HG03442 (cell line): ENCODE measurements at regions not wholly inside any gene's neighbourhood (a gene's known extent, or its start where the extent isn't known, plus 50 kb on each side); places are given as distances from the start of the nearest gene placed in this dataset.
"Not testable (repeated sequence)": the region's sequence is repeated elsewhere in the genome, so short reads cannot be mapped to it uniquely, and the experiment has no call there.

Experiments used
- ATAC-seq: cut with Tn5 transposase; IDR thresholded peaks from one replicate; pipeline ENCODE4 v1.9.1; 2021; ENCODE audit warnings: mild to moderate bottlenecking, moderate library complexity; ENCODE audit not compliant: unreplicated experiment

- ATAC-seq: no peak
Observed at GRCh38 chr5:18197734-18198133, 563.5 kb downstream of the TAF11L14 start.

- ATAC-seq: no peak
Observed at GRCh38 chr5:18202164-18202563, 567.9 kb downstream of the TAF11L14 start.

DNA sequence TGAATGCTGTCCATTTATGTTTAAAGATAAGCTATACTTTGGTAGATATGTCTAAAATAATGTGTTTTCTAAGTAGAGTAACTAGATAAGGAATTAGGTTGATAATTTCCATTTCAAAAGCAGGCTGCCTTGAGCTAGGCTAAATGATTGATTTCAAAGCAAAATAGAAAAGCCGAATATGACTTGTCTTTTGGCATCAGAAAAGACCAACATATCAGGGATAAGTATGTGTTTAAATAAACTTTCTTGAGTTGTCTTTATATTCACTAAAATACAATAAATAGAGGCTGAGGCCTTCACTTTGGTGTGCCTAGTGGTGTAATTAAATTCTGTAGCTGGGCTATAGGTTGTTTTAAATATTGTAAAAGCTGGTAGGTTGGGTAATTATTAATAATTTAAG is 569.0 kb downstream of the TAF11L14 start:
- no peak for ATAC-seq

DNA sequence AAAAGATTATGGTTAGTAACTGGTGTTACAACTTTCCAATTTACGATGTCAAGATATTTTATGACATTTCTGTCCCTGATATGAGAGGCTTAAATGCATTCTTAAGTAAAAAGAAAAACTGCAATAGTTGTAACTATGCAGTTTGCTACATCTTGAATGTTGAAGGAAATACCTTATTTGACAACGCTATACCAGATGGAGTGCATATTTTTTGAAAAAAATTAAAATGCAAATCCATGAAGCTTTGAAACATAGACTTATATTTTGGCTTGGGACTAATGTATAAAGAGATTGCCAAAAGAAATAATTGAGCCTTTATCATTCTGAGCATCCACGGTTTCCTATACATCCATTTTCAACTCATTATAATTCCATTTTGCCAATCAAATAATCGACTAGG is 579.4 kb downstream of the TAF11L14 start:
- ATAC-seq: no peak

DNA sequence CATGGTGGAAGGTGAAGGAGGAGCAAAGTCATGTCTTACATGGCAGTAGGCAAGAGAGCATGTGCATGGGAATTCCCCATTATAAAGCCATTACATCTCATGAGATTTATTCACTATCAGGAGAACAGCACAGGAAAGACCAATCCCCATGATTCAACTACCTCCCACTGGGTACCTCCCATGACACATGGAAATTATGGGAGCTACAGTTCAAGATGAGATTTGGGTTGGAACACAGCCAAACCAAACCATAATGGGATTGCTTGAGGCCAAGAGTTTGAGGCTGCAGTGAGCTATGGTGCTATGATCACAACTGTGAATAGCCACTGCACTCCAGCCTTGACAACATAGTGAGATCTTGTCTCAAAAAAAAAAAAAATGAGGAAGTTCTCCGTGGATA is 581.8 kb downstream of the TAF11L14 start:
- no peak for ATAC-seq

DNA sequence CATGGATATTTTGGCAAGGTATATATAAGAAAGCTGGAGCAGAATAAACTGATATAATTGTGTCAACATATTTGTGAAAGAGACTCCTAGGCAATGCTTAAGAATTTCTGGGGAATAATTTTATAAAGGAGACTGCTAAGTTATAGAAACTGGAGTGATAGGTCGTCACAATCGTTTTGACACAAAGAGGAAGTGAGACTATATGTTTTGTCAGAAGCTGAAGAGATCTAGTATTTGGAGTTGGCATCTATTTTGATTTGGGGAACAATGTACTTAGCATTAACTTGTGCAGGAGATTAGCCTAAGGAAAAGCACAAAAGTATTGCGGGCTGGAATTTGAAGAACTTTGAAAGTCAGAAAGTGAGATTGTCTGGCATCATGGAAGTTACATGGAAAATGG is 582.5 kb downstream of the TAF11L14 start:
- no peak for ATAC-seq

DNA sequence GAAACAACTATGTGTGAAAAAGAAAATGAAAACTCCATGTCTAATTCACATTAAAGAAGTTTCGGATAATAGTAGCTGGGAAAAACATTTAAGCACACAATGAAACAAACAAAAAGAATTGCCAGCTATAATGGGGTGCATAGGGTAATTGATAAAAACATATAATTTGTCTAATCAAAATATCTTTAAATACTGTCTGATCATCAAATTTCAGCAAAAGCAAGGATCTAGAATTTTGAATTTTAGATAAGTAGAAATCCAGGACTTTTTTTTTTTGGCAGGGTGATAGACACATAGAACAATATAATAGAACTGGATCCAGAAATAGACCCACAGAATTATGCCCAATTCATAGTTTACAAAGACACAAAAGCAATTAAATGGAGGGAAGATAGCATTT is 585.0 kb downstream of the TAF11L14 start:
- ATAC-seq: no peak

GRCh38 chr5:18220631-18221030 is 586.4 kb downstream of the TAF11L14 start:
- no peak for ATAC-seq

- ATAC-seq: no peak
Observed at GRCh38 chr5:18236386-18236785, 602.1 kb downstream of the TAF11L14 start.

DNA sequence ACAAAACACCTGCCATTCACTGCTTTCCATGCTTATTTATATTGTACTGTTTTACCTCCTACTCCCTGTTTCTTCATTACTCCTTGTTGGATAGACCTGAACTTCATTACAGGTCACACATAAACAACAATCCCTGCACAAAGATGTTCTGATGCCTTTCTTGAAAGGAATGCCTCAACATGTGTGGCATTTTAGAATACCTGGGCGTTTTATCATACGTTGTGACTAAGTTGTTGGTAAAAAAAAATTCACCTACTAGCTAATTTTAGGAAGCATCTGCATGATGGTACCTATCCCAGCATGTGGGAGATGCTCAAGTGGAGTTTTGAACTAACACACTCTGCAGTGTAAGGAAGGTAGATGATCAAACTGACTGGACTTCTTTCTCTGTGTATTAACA is 604.1 kb downstream of the TAF11L14 start:
- no peak for ATAC-seq

DNA sequence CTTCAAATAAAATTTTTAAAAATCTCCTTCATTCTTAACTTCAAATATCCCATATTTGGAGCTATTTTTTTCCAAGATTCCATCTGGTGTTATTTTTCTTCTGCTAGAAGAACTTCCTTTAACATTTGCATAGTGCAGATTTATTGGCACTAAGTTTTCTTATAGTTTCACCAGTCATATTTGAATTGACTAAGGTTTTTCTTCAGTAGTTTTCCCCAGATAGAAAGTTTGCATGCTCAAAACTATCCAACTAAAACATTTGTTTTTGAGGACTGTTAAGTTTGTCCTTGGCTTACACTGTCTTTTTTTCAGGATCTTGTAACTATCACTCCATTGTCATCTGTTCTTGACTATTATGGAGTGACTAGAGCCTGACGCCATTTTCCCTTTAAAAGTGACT is 606.7 kb downstream of the TAF11L14 start:
- ATAC-seq: no peak

DNA sequence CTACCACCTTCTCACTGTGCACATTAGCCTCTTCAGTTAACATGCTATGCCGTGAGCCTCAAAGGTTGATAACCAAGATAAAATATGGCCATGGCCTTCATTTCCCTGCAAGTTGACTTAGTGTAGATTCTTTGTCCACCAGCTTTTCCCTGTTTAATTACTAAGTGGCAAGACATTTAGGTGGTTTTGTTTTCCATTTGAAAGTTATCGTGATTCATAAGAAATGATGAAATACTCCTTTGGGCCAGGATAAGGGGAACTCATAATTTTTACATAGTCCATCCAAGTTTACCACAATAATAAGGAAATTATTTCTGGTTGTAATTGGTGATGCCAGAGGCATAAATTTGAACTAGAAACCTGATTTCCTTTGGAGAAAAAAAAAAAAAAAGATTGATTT is 609.6 kb downstream of the TAF11L14 start:
- no peak for ATAC-seq

DNA sequence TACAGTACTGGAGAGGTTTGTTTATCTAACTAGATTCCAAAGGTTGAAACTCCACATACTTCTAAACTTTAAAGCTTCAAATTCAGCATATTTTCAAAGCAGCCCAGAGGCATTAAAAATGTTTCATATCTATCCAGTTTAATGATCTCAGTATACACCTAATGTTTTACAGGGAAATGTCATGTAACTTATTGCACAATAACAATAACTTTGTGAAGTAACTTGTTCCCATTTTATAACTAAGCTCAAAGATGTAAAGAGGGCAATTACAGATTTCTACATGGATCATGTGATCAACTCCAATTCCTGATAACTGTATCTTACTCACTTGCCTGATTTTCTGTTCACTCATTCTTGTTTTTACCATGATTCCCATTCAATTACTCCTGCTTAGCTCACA is 610.0 kb downstream of the TAF11L14 start:
- ATAC-seq: no peak

GRCh38 chr5:18252559-18252958 is 618.3 kb downstream of the TAF11L14 start:
- no peak for ATAC-seq

- ATAC-seq: no peak
Observed at GRCh38 chr5:18264126-18264882, 630.0 kb downstream of the TAF11L14 start.

GRCh38 chr5:18270635-18271338 is 636.5 kb downstream of the TAF11L14 start:
- no peak for ATAC-seq

GRCh38 chr5:18276939-18277338 is 642.7 kb downstream of the TAF11L14 start:
- no peak for ATAC-seq

GRCh38 chr5:18281947-18282581 is 647.8 kb downstream of the TAF11L14 start:
- no peak for ATAC-seq

DNA sequence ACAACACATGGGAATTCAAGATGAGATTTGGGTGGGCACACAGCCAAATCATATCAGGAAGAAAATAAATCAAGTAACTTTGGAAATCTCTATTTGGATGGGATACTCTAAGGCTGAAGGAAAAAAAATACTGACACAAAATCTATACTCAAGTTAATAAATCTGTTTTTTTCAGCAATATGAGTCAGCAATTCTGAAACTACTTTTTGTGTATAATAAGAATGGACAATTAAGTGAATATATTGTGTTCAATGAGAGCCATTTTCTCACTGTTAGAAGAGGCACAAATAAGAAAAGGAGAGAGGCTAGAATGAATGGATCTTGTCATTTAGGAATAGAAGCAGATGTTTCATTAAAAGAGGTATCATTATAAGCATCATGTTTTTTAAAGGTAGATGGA is 651.0 kb downstream of the TAF11L14 start:
- no peak for ATAC-seq

- ATAC-seq: no peak
Observed at GRCh38 chr5:18292146-18292545, 657.9 kb downstream of the TAF11L14 start.

GRCh38 chr5:18295696-18296095 is 661.4 kb downstream of the TAF11L14 start:
- not testable (repeated sequence) for ATAC-seq

DNA sequence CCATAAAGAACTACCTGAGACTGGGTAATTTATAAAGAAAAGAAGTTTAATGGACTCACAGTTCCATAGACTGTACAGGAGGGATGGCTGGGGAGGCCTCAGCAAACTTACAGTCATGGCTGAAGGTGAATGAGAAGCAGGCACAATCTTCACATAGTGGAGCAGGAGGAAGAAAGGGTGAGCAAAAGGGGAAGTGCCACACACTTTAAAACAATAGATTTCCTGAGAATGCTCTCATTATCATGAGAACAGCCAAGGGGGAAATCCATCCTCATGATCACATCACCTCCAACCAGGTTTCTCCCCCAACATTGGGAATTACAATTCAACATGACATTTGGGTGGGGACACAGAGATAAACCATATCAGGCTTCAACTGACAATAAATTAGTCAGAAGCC is 664.9 kb downstream of the TAF11L14 start:
- no peak for ATAC-seq
